COLO668 (cell line): ENCODE measurements at regions not wholly inside any gene's neighbourhood (a gene's known extent, or its start where the extent isn't known, plus 50 kb on each side); places are given as distances from the start of the nearest gene placed in this dataset.

Source experiments
- DNase-seq: peaks from one replicate; lab custom pipeline; 2025; ENCODE audit not compliant: unreplicated experiment; lab: John Stamatoyannopoulos, UW

DNA sequence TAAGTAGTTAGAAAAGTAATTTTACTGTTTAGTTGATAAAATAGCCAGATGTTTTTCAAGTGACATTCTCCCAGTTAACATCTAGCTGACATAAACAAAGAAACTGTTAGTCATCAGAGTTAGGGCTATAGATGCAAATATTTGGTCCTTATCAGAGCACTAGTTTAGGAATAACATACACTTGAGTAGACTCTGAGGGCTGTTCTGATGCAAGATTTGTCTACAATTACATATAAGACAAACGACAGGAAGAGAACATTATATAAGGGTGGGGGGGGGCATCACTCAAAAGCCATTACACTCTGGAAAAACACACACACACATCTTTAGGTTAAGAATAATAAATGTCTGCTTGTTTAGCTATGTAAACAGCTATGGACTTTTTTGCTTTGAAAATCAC lies 554.4 kb upstream of the LRRTM1 start:
- DNase-seq: no peak

DNA sequence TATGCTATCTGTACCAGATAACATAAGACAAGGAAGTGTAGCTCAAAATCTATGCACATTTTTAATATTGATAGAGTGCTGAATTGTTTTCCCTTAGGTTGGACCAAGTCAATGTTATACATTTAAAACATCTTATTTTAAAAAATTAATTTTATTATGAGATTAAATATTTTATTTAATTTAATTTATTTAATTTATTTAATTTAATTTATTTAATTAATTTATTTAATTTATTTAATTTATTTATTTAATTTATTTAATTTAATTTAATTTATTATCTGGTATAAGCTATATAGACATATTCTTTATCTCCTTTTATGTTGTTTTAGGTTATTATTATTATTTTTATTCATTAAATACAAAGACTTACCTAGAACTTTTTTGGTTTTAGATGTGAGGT lies 551.7 kb upstream of the LRRTM1 start:
- no peak for DNase-seq

DNA sequence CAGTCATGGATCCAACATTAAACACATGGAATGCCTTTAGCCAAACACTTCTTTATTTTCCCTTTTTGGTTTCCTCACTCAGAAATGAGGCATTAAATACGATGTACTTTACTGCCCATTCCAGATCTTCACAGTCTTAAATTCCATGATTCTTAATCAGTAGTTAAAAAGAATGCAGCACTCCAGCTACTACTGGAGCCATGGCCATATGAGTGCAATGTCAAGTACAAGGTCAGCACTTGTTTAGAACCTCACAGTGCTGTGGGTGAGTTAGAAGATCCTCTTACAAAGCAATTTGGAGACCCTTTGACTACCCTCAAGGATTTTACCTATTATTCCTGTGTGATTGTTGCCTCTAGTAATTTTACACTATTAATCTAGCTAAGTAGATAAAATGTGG lies 550.3 kb upstream of the LRRTM1 start:
- DNase-seq: no peak

DNA sequence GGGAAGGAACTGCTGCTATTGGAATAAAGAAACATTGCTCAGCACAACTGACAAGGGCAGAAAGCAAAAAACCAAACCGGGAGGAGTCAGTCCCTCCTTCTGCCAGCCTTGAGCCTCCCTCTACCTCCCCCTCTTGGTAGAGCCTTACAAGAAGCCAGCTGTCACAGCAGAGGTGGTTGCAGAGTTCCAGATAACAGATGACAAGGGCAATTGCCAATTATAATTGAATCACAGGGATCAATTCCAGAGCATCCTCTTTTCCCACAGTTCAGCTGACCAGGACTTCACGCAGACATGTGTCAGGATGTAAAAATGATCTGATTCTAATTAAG lies 548.2 kb upstream of the LRRTM1 start:
- DNase-seq: no peak

DNA sequence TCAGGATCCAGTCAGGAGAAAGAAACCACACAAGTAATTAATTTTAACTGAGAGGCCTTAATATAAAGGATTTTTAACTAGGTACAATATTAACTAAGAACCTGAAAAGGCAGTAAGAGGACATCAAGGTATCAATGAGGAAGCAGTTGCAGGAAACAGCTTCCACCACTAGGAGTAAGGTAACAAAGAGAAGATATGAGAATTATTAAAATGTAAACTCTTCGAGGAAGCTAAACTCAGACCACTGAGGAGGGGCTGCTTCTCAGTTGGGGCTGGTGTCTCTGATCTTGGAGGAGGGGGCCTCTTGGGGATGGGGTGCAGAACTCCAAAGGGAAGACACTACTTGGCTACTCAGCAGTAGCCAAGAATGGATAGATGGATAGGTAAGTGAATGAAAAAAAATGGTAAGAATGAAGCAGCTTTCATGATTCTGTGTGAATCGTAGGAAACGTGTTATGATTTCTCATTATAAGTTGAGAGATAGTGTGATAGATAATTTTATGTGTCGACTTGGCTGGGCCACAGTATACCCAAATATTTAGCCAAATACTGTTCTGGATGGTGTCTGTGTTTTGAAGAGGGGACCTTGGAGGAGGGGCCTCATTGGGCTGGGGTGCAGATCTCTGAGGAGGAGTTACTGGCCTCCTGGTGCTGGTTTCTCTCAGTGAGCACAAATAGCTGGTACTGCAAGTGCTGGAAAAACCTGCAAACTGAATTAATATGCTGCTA lies 547.7 kb upstream of the LRRTM1 start:
- no peak for DNase-seq

DNA sequence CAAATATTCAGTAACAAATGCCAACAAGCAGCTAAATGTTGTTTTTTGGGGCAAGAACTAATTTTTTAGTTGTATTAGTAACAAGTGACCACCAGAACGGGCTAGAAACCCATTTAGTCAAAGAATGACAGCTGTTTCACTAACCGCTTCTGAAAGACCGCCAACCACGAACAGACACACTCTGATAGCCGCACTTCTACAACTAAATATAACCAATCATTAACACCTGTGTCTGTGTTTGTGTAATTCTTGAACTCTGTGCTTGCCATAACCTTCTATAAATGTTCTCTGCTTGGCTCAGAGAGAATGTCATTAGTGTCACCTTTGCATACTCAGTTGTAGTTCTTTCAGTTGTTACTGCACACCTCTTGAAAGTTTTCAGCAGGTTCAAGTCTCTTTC lies 526.3 kb upstream of the LRRTM1 start:
- DNase-seq: no peak

DNA sequence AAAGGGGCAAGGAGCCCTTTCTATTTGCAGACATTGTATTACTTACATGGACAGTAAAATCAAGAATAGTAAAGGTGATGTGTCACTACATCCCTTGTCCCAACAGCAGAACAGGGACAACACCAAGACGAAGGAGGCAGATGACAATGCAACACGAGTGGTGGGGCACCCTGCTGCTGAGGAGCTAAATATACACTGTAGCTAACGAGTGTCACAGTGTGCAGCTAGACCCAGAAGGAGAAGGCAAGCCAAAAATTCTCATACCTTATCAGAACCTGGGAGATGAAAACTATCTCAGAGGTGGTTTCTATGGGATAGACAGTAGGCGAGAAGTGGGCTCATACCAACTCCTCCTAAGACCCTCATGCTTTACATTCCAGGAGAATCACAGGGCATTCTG lies 518.4 kb upstream of the LRRTM1 start:
- DNase-seq: no peak

DNA sequence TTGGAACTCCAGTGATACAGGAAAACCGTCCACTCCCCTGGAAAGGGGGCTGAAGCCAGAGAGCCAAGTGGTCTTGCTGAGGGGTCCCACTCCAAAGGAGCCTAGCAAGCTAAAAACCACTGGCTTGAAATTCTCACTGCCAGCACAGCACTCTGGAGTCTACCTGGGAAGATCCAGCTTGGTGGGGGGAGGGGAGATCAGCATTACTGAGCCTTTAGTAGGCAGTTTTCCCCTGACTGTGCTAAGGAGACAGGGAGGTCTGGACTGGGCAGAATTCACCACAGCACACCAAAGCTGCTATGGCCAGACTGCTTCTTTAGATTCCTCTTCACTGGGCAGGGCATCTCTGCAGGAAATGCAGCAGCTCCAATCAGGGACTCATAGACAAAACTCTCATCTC lies 510.7 kb upstream of the LRRTM1 start:
- no peak for DNase-seq

GRCh38 chr2:80786584-80786983 lies 482.0 kb upstream of the LRRTM1 start:
- no peak for DNase-seq

DNA sequence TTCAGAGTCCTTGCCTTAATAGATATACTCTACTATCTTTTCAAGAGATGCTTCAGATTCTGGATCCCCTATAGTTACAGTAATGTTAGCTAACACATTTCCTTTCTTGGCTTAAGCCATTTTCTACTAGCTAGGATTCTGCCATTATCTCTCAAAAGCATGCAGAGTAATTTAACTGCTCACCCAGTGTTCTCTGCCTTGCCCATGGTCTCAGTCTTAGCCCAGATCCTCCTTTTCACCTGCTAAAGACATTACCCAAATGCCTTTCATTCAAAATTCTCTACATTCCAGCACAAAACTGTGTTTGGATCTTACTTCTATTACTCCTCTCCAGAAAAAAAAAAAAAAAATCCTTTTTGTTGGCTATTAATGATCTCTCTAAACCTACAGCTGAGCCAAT lies 474.2 kb upstream of the LRRTM1 start:
- no peak for DNase-seq

DNA sequence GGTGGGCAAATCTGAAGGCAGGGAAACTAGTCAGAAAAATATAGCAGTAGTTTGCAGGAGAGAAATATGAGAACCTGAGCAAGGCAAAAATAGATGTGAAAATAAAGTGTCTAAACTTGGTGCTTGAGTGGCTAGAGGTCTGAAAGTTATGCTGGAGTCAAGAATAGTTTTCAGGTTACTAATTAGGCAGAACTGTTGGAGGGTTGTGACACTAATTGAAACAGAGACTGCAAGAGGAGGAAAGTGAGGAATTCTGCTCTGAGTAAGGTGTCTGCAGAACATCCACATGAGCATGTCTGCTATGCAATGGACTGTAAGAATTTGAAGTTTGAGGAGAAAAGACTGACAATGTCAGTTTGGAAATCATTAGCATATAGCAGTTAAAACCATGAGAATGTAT lies 444.0 kb upstream of the LRRTM1 start:
- DNase-seq: no peak

DNA sequence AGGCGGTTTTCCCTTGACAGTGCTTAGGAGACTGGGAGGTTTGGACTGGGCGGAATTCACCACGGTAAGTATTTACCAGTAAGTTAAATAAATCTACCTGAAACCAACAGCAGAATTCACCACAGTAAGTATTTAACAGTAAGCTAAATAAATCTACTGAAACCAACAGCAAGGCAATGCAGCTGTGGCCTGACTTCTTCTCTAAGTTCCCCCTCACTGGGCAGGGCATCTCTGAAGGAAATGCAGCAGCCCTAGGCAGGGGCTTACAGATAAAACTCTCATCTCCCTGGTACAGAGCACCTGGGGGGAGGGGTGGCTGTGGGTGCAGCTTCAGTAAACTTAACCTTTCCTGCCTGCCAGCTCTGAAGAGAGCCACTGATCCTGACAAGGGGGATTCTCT lies 432.5 kb upstream of the LRRTM1 start:
- DNase-seq: no peak

DNA sequence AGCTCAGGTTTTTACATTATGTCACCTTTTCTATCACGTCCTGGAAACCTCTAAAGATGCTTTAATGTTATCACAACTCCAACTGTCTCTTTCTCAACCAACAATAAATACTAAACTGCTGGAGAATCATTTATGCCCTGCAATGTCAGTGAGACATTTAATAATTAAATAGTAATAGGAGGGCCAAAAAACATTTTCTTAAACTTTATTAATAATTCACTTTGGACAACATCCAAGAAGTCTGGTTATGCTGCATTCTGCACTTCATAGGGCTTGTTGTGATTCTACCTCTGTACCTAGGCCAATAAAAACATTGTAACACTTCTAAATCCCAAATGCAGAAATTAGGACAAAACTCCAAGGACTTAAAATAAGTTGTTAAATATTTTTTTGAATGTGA lies 420.4 kb upstream of the LRRTM1 start:
- DNase-seq: no peak

GRCh38 chr2:80722803-80723202 lies 418.3 kb upstream of the LRRTM1 start:
- DNase-seq: no peak

- DNase-seq: no peak
Measured at GRCh38 chr2:80719607-80720006, 415.1 kb upstream of the LRRTM1 start.

DNA sequence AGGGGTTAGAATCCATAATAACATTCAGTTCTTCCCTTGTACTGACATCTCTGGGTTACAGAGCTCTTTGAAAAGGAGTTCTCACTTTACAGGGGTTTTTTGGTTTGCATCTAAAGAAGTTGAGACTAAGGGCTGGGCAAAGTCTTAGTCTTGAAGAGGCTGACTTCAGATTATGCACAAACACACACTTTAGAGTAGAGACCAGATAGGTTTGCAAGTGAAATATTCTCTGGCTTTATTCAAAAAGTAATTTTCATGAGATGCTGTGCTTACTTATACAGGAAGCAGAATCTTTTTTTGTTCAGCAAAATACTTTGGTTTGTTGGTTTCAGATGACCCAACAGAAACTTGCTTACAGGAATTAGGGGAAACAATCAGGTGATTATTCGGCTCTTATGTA lies 410.9 kb upstream of the LRRTM1 start:
- no peak for DNase-seq

- no peak for DNase-seq
Measured at GRCh38 chr2:80711915-80712314, 407.4 kb upstream of the LRRTM1 start.

DNA sequence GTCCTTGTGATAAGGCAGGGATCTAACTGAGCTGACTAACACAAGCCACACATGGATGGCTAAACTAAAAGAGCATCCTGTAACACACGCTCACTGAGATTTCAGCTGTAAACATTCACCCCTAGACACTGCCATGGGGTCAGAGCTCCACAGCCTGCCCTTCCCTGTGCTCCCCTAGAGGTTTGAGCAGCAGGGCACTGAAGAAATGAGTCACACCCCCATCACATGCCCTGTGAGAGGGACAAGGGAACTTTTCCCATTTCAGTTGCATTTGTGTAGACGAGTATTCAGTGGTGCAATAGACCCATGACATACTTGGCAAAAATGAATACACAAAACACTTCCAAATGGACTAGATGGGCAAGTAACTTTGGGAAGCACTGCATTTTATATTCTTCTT lies 402.4 kb upstream of the LRRTM1 start:
- no peak for DNase-seq

DNA sequence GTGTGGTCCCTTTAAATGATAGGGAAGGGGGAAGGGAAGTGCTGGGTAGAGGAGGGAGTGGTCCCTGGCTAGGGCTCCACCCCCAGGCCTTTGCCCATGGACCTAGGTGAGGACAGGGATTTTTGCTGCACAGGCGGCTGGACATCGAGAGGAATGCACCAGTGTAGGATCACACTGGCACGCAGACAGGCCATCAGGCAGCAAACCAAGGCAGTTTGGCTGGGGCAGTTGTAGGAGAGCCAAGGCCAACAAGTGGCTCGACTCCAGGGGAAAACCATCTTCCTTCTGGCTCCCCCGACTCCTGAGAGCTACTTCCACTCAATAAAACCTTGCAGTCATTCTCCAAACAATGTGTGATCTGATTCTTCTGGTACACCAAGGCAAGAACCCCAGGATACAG lies 402.0 kb upstream of the LRRTM1 start:
- no peak for DNase-seq

- DNase-seq: no peak
Measured at GRCh38 chr2:80703532-80703931, 399.0 kb upstream of the LRRTM1 start.

- no peak for DNase-seq
Measured at GRCh38 chr2:80700961-80701360, 396.4 kb upstream of the LRRTM1 start.
